IMR-90 (cell line): ENCODE measurements at regions not wholly inside any gene's neighbourhood (a gene's known extent, or its start where the extent isn't known, plus 50 kb on each side); places are given as distances from the start of the nearest gene placed in this dataset.

ENCODE experiments used
- ATAC-seq: fragments of 200-7000 bp; cut with Tn5 transposase; 2 replicates; pipeline ENCODE4 v1.9.1; 2020; ENCODE audit warnings: low read depth, mild to moderate bottlenecking, moderate library complexity
- BruUV-seq: library from RNA; stranded (reverse); fragments of 400-500 nt; replicated peaks from 2 replicates; lab custom pipeline; 2021; lab: Mats Ljungman, UMichigan
- CTCF ChIA-PET: fragments of 300-600 bp; formaldehyde crosslinking; extraction: SDS; loops from one replicate; lab custom pipeline; 2021; ENCODE audit warnings: antibody characterized with exemption; lab: Yijun Ruan, JAX
- POLR2A ChIA-PET: fragments of 300-600 bp; sonication (Branson Sonifier 250); formaldehyde crosslinking; loops from one replicate; lab custom pipeline; 2022; ENCODE audit warnings: antibody characterized with exemption; ENCODE audit not compliant: unreplicated experiment; lab: Charles Lee
- DNase-seq: peaks from one replicate; pipeline ENCODE4 v3.0.0; 2013
- H2AFZ ChIP-seq: replicated peaks from 2 replicates; pipeline ENCODE3; 2013; ENCODE audit warnings: low read length, mild to moderate bottlenecking; ENCODE audit not compliant: poor library complexity
- H2AK5ac ChIP-seq: 2 replicates; pipeline ENCODE4 v1.6.1; 2013; ENCODE audit warnings: low read depth, low read length, inconsistent platforms
- H2AK9ac ChIP-seq: replicated peaks from 2 replicates; pipeline ENCODE3; 2013; ENCODE audit warnings: mild to moderate bottlenecking, low read depth, low read length, moderate library complexity; ENCODE audit not compliant: poor library complexity
- H2BK120ac ChIP-seq: 2 replicates; pipeline ENCODE4 v1.6.1; 2013; ENCODE audit warnings: low read depth, low read length, inconsistent platforms
- H2BK15ac ChIP-seq: 3 replicates; pipeline ENCODE4 v1.6.1; 2013; ENCODE audit warnings: low read depth, low read length, inconsistent platforms
- H2BK20ac ChIP-seq: 2 replicates; pipeline ENCODE4 v1.6.1; 2013; ENCODE audit warnings: low read depth, mild to moderate bottlenecking, inconsistent platforms, low read length, moderate library complexity
- H2BK5ac ChIP-seq: 2 replicates; pipeline ENCODE4 v1.6.1; 2013; ENCODE audit warnings: mild to moderate bottlenecking, low read depth, low read length, inconsistent platforms; ENCODE audit not compliant: poor library complexity, severe bottlenecking
- H3K14ac ChIP-seq: replicated peaks from 2 replicates; pipeline ENCODE4 v1.6.1; 2013; ENCODE audit warnings: low read depth, low read length, inconsistent platforms
- H3K18ac ChIP-seq: 2 replicates; pipeline ENCODE4 v1.6.1; 2013; ENCODE audit warnings: low read depth, low read length, control low read depth
- H3K23ac ChIP-seq: 2 replicates; pipeline ENCODE4 v1.6.1; 2013; ENCODE audit warnings: low read depth, low read length, inconsistent platforms
- H3K27ac ChIP-seq: 2 replicates; pipeline ENCODE4 v1.5.1; 2013; ENCODE audit warnings: mild to moderate bottlenecking, control low read depth, low read length; ENCODE audit not compliant: insufficient read depth
- H3K27me3 ChIP-seq: 2 replicates; pipeline ENCODE4 v1.6.1; 2013; ENCODE audit warnings: low read length; ENCODE audit not compliant: control insufficient read depth, insufficient read depth
- H3K36me3 ChIP-seq: 2 replicates; pipeline ENCODE4 v1.6.1; 2013; ENCODE audit warnings: low read length, mixed read lengths; ENCODE audit not compliant: control insufficient read depth, insufficient read depth
- H3K4ac ChIP-seq: 2 replicates; pipeline ENCODE4 v1.6.1; 2013; ENCODE audit warnings: low read depth, low read length, inconsistent platforms
- H3K4me1 ChIP-seq: 2 replicates; pipeline ENCODE4 v1.6.1; 2013; ENCODE audit warnings: low read length, mixed read lengths; ENCODE audit not compliant: control insufficient read depth, insufficient read depth
- H3K4me2 ChIP-seq: 2 replicates; pipeline ENCODE4 v1.6.1; 2013; ENCODE audit warnings: low read depth, mild to moderate bottlenecking, control low read depth, low read length, moderate library complexity
- H3K4me3 ChIP-seq: 2 replicates; pipeline ENCODE4 v1.5.1; 2013; ENCODE audit warnings: low read depth, mild to moderate bottlenecking, control low read depth, low read length, moderate library complexity; ENCODE audit not compliant: insufficient read depth
- H3K56ac ChIP-seq: 2 replicates; pipeline ENCODE4 v1.6.1; 2013; ENCODE audit warnings: low read length, inconsistent platforms; ENCODE audit not compliant: insufficient read depth; ENCODE audit errors: extremely low read depth
- H3K79me1 ChIP-seq, 2 experiments: 2 replicates each; pipeline ENCODE4 v1.6.1; 2013; ENCODE audit warnings: low read length in 2 of 2, inconsistent platforms in 1 of 2, low read depth in 1 of 2
- H3K9ac ChIP-seq: 2 replicates; pipeline ENCODE4 v1.6.1; 2013; ENCODE audit warnings: low read depth, low read length, control low read depth
- H3K9me1 ChIP-seq: 2 replicates; pipeline ENCODE4 v1.6.1; 2013; ENCODE audit warnings: low read length, inconsistent platforms; ENCODE audit not compliant: insufficient read depth
- H3K9me3 ChIP-seq: 2 replicates; pipeline ENCODE4 v1.6.1; 2013; ENCODE audit warnings: low read length; ENCODE audit not compliant: control insufficient read depth, insufficient read depth
- H4K20me1 ChIP-seq: 2 replicates; pipeline ENCODE4 v1.6.1; 2013; ENCODE audit warnings: low read length, inconsistent platforms; ENCODE audit not compliant: insufficient read depth
- H4K5ac ChIP-seq: 2 replicates; pipeline ENCODE4 v1.6.1; 2013; ENCODE audit warnings: mild to moderate bottlenecking, low read depth, low read length, control low read depth
- H4K8ac ChIP-seq, 2 experiments: 2 replicates each; pipeline ENCODE4 v1.6.1; 2013; ENCODE audit warnings: low read depth in 2 of 2, low read length in 2 of 2, control low read depth in 1 of 2, inconsistent platforms in 1 of 2
- H4K91ac ChIP-seq: 2 replicates; pipeline ENCODE4 v1.6.1; 2013; ENCODE audit warnings: low read depth, low read length, inconsistent platforms; ENCODE audit not compliant: insufficient read depth
- BHLHE40 ChIP-seq: fragments of 150-350 bp; IDR thresholded peaks from 2 replicates; pipeline ENCODE4 v1.6.1; 2016; ENCODE audit warnings: mild to moderate bottlenecking, low read depth, low read length
- CHD1 ChIP-seq: IDR thresholded peaks from 2 replicates; pipeline ENCODE4 v1.6.1; 2012; ENCODE audit warnings: low read depth, low read length, improper control_type of control experiment
- MAZ ChIP-seq: IDR thresholded peaks from 2 replicates; pipeline ENCODE4 v1.6.1; 2012; ENCODE audit warnings: low read depth, mild to moderate bottlenecking, low read length, improper control_type of control experiment, moderate library complexity, borderline replicate concordance
- MXI1 ChIP-seq: IDR thresholded peaks from 2 replicates; pipeline ENCODE4 v1.6.1; 2012; ENCODE audit warnings: low read depth, mild to moderate bottlenecking, low read length, moderate library complexity, borderline replicate concordance
- RAD21 ChIP-seq: IDR thresholded peaks from 2 replicates; pipeline ENCODE4 v1.6.1; 2012; ENCODE audit warnings: low read length, improper control_type of control experiment
- RCOR1 ChIP-seq: IDR thresholded peaks from 2 replicates; pipeline ENCODE4 v1.6.1; 2012; ENCODE audit warnings: mild to moderate bottlenecking, low read length, improper control_type of control experiment; ENCODE audit not compliant: insufficient replicate concordance
- WGBS, 2 experiments: methylation state at CpG; one replicate each; pipeline versions ENCODE4 v1.1.5 to v1.1.7; 2013; ENCODE audit warnings: missing lambda C conversion rate in 2 of 2; ENCODE audit not compliant: insufficient read length in 1 of 2; ENCODE audit errors: extremely low coverage in 2 of 2; 5-methylcytosine and 5-hydroxymethylcytosine counted together
- dilution Hi-C: fragments of 300-500 bp; cut with HindIII; formaldehyde crosslinking; loops from one replicate; pipeline ENCODE4 v1.14.3; 2018; ENCODE audit warnings: low sequenced_read_pairs; ENCODE audit not compliant: unreplicated experiment
- in situ Hi-C: fragments of 300-500 bp; cut with MboI; formaldehyde crosslinking; loops from 3 replicates; pipeline ENCODE4 v1.14.3; 2019; ENCODE audit warnings: low sequenced_read_pairs, inconsistent platforms, mixed read lengths
- intact Hi-C: fragments of 100-400 bp; cut with micrococcal nuclease; formaldehyde crosslinking; loops from 2 replicates; pipeline ENCODE4 v1.10.0; 2022

- H4K8ac ChIP-seq, result no peak overlapping the region
- H3K4me2 ChIP-seq, result no peak overlapping the region
- no peak for DNase-seq
- H3K4ac ChIP-seq, result no peak overlapping the region
- H2AK9ac ChIP-seq, result no peak overlapping the region
- CTCF ChIA-PET, result no interaction called here
- no peaks in the 10 kb centered on the region for H3K4me1 ChIP-seq
- POLR2A ChIA-PET, result no interaction called here
- H4K20me1 ChIP-seq, result no peaks in the 10 kb centered on the region
- H2AK5ac ChIP-seq, result no peak overlapping the region
- no peak for TF ChIP-seq BHLHE40
- no peak for TF ChIP-seq CHD1
- no peak for TF ChIP-seq MXI1
- TF ChIP-seq RCOR1, result no peak
- TF ChIP-seq MAZ, result no peak
- no peak for TF ChIP-seq RAD21
- H4K91ac ChIP-seq, result no peak overlapping the region
- H2AFZ ChIP-seq, result no peak overlapping the region
- H2BK5ac ChIP-seq, result no peak overlapping the region
- no peak overlapping the region for H3K56ac ChIP-seq
- no peak overlapping the region for H3K27ac ChIP-seq
- H3K79me1 ChIP-seq, result no peaks in the 10 kb centered on the region
- no peak overlapping the region for H3K4me3 ChIP-seq
- no peak overlapping the region for H2BK20ac ChIP-seq
- dilution Hi-C loops (no loop called here), intact Hi-C loops (no loop called here), in situ Hi-C loops (no loop called here)
- H2BK15ac ChIP-seq, result no peak overlapping the region
- no peaks in the 10 kb centered on the region for H3K27me3 ChIP-seq
- no peak overlapping the region for H2BK120ac ChIP-seq
- no peak overlapping the region for H4K5ac ChIP-seq
- no peaks in the 10 kb centered on the region; the same call in 1 of the 2 replicates for H3K9me3 ChIP-seq
- ATAC-seq, result no peak
- BruUV-seq, result no TSS peak
- no peaks in the 10 kb centered on the region for H3K36me3 ChIP-seq
- H3K23ac ChIP-seq, result no peak overlapping the region
- no peaks in the 10 kb centered on the region for H3K9me1 ChIP-seq
- H3K14ac ChIP-seq, result no peak overlapping the region
- WGBS, 2 experiments, result no CpG with 5 or more reads among the region's 4 CpGs
- H3K18ac ChIP-seq, result no peak overlapping the region
- no peak overlapping the region for H3K9ac ChIP-seq
Observed at GRCh38 chr1:58063095-58063494, 483.4 kb downstream of the OMA1 start.
